Thoracic aorta (tissue), 2 donors: ENCODE measurements at regions not wholly inside any gene's neighbourhood (a gene's known extent, or its start where the extent isn't known, plus 50 kb on each side); places are given as distances from the start of the nearest gene placed in this dataset.
"Not testable (repeated sequence)": the region's sequence is repeated elsewhere in the genome, so short reads cannot be mapped to it uniquely, and the experiment has no call there.

ENCODE experiments used
- ATAC-seq: fragments of 150-250 bp; one replicate; pipeline ENCODE4 v1.8.0; 2017; ENCODE audit warnings: low read depth; ENCODE audit not compliant: insufficient number of reproducible peaks, low FRiP score
- DNase-seq: peaks from one replicate; pipeline ENCODE4 v3.0.0-alpha.2; 2020; ENCODE audit warnings: low spot score
- H3K27ac ChIP-seq, 2 donors: fragments of 200-600 bp; sonication (generic); 1 replicate in 1 of 2; 2 replicates in 1 of 2; pipeline ENCODE4 v1.5.1; 2016; ENCODE audit warnings: mild to moderate bottlenecking in 2 of 2, moderate library complexity in 2 of 2
- H3K27me3 ChIP-seq: fragments of 200-600 bp; sonication (generic); replicated peaks from 2 replicates; pipeline ENCODE4 v1.6.0; 2016; ENCODE audit warnings: mild to moderate bottlenecking; ENCODE audit not compliant: insufficient read depth
- H3K36me3 ChIP-seq: fragments of 200-600 bp; sonication (generic); one replicate; pipeline ENCODE4 v1.5.1; 2016
- H3K4me1 ChIP-seq, 2 donors: fragments of 200-600 bp; sonication (generic); 1 replicate in 1 of 2; 2 replicates in 1 of 2; pipeline versions ENCODE4 v1.5.1 to v1.6.0; 2016; ENCODE audit warnings: low read depth in 2 of 2, mild to moderate bottlenecking in 1 of 2; ENCODE audit not compliant: control insufficient read depth in 1 of 2
- H3K4me3 ChIP-seq: fragments of 200-600 bp; sonication (generic); 2 replicates; pipeline ENCODE4 v1.5.1; 2016; ENCODE audit warnings: mild to moderate bottlenecking
- H3K9me3 ChIP-seq: fragments of 200-600 bp; sonication (generic); 2 replicates; pipeline ENCODE4 v1.5.1; 2016
- CTCF ChIP-seq: fragments of 200-600 bp; sonication (generic); IDR thresholded peaks from one replicate; pipeline ENCODE4 v1.5.1; 2019; ENCODE audit warnings: antibody characterized with exemption

- not testable (repeated sequence) for ATAC-seq, H3K9me3 ChIP-seq, H3K27me3 ChIP-seq, H3K4me3 ChIP-seq, H3K27ac ChIP-seq, DNase-seq, H3K4me1 ChIP-seq, H3K36me3 ChIP-seq
These were observed 54.2 kb downstream of the DBET start for GRCh38 chr4:190118519-190118918.

DNA sequence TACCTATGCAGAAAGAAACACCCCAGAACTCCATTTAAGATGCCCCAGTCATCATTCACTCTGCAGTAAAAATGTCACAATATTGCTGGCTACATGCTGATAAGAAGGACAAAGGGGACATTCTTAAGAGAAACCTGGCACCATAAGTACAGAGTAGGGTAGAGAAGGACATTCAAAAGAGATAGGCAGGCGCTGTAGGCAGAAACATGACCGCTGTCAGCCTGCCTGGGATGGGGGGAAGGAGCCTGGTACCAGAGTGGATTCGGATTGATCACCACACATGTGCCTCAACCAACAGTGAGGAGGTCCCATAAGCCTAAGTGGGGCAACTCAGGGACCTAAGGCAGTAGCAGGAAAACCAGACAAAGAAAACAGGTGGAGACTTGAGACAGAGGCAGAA lies 54.1 kb upstream of the DUX4 start:
- H3K4me3 ChIP-seq, H3K27ac ChIP-seq, ATAC-seq, H3K9me3 ChIP-seq, H3K4me1 ChIP-seq, H3K36me3 ChIP-seq, DNase-seq, H3K27me3 ChIP-seq: not testable (repeated sequence)

DNA sequence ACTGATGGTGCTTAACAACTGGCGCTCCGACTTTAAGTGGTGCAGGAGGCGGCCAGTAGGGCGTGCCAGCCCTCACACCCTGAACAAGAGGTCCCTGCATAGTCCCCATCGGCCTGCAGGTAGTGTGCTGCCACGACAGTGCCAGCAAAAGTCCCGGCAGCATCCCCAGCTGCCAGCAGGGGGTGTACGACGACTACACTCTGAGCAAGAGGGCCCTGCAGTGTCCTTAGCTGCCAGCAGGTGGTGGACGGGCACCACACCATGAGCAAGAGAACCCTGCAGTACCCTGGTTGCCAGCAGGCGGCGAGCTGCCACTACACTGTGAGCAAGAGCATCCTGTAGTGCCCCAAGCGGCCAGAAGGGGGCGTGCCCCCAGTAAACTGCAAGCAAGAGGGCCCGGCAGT lies 53.5 kb upstream of the DUX4 start:
- DNase-seq, ATAC-seq: not testable (repeated sequence)

DNA sequence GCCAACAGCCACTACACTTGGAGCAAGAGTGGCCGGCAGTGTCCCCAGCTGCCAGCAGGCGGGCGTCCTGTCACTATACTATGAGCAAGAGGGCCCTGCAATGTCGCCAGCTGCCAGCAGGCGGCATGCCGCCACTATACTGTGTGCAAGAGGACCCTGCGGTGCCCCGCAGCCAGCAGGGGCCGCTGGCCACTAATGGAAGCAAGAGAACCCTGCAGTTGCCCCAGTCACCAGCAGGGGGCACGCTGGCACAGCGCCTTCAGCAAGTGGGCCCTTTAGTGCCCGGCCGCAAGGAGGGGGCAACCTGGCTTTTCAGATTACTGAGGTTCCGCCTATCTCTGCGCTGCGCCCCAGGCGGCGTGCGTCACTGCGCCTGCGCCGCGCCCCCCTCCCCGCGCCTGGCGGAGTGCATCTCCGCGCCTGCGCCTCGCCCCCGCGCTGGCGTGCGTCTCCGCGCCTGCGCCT lies 53.0 kb upstream of the DUX4 start:
- not testable (repeated sequence) for H3K36me3 ChIP-seq, H3K9me3 ChIP-seq, H3K4me1 ChIP-seq, H3K27me3 ChIP-seq, DNase-seq, H3K4me3 ChIP-seq, H3K27ac ChIP-seq
- ATAC-seq, result peak; percentile 70
- TF ChIP-seq CTCF, result peak; percentile 24

More for the DNA sequence above, 53.5 kb upstream of the DUX4 start:
- not testable (repeated sequence) for H3K27ac ChIP-seq, H3K27me3 ChIP-seq, H3K4me3 ChIP-seq, H3K9me3 ChIP-seq, H3K36me3 ChIP-seq, H3K4me1 ChIP-seq

GRCh38 chr4:190121076-190121671 lies 52.4 kb upstream of the DUX4 start:
- not testable (repeated sequence) for H3K4me1 ChIP-seq, H3K27ac ChIP-seq, H3K4me3 ChIP-seq, H3K27me3 ChIP-seq, H3K9me3 ChIP-seq, H3K36me3 ChIP-seq, DNase-seq
- ATAC-seq, result peak; percentile 21

- TF ChIP-seq CTCF, result no peak
- DNase-seq (no peak), ATAC-seq (peak; percentile 10)
- Histone ChIP-seq H3K9me3 (peaks cover 3% of the 10 kb centered on the region), H3K4me3 (no peak overlapping the region), H3K4me1 (no peaks in the 10 kb centered on the region), H3K27ac (no peak overlapping the region), H3K27me3 (no peaks in the 10 kb centered on the region), H3K36me3 (no peaks in the 10 kb centered on the region)
These were observed 51.8 kb upstream of the DUX4 start for GRCh38 chr4:190121759-190122158.

GRCh38 chr4:190122161-190123142 lies 51.1 kb upstream of the DUX4 start:
- H3K9me3 ChIP-seq, DNase-seq, H3K27ac ChIP-seq, H3K36me3 ChIP-seq, H3K27me3 ChIP-seq, H3K4me3 ChIP-seq, H3K4me1 ChIP-seq: not testable (repeated sequence)
- peak; percentile 62 for ATAC-seq
